Brain microvascular endothelial cell (primary cell): ENCODE measurements at regions not wholly inside any gene's neighbourhood (a gene's known extent, or its start where the extent isn't known, plus 50 kb on each side); places are given as distances from the start of the nearest gene placed in this dataset.
"Not testable (repeated sequence)": the region's sequence is repeated elsewhere in the genome, so short reads cannot be mapped to it uniquely, and the experiment has no call there.

ENCODE experiments used
- DNase-seq: peaks from one replicate; pipeline ENCODE4 v3.0.0-alpha.2; 2020
- H3K27ac ChIP-seq: fragments of 250-450 bp; sonication (Bioruptor Pico); 2 replicates; pipeline ENCODE4 v1.5.1; 2020; ENCODE audit warnings: mild to moderate bottlenecking, moderate library complexity
- H3K27me3 ChIP-seq: fragments of 250-450 bp; sonication (Bioruptor Pico); replicated peaks from 2 replicates; pipeline ENCODE4 v1.5.1; 2020; ENCODE audit warnings: mild to moderate bottlenecking
- H3K36me3 ChIP-seq: fragments of 250-450 bp; sonication (Bioruptor Pico); replicated peaks from 2 replicates; pipeline ENCODE4 v1.5.1; 2020; ENCODE audit warnings: mild to moderate bottlenecking
- H3K4me3 ChIP-seq: 2 replicates; pipeline ENCODE4 v1.5.1; 2011; ENCODE audit warnings: low read depth, mild to moderate bottlenecking, control low read depth, low read length, moderate library complexity
- in situ Hi-C: cut with HindIII; loops from 2 replicates; pipeline ENCODE4 v1.10.0; 2017; ENCODE audit warnings: low sequenced_read_pairs, low pct_ligation_motif_present
- TF ChIP-seq, protein P1 (sequence below): IDR thresholded peaks from 2 replicates; pipeline ENCODE4 v1.5.1; 2011; ENCODE audit warnings: low read depth, mild to moderate bottlenecking, moderate library complexity, low read length, control low read depth, inconsistent platforms; ENCODE audit errors: missing control alignments

DNA sequence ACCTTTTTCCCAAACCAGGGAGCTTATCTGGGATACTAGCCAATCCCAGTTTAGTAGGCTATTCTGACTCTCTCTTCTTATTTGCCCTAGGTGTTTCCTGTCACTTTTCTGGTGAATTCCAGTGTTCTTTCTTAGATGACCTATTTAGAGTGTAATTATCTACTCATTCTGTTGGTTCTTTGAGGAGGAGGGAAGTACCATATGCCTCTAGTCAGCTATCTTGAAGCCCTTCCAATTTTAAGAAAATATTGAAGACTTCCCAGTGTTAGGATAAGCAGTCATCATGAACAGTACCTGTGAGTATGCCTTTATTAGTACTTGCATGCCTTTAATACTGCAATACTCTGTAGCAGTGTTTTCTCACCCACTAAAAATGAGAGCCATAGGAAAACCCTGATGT lies 724.3 kb upstream of the SLITRK1 start:
- no peak for DNase-seq
- in situ Hi-C loops = no loop called here
- Histone ChIP-seq H3K27ac (no peak overlapping the region), H3K27me3 (no peaks in the 10 kb centered on the region), H3K36me3 (no peaks in the 10 kb centered on the region), H3K4me3 (no peak overlapping the region)
- TF ChIP-seq, protein P1, sequence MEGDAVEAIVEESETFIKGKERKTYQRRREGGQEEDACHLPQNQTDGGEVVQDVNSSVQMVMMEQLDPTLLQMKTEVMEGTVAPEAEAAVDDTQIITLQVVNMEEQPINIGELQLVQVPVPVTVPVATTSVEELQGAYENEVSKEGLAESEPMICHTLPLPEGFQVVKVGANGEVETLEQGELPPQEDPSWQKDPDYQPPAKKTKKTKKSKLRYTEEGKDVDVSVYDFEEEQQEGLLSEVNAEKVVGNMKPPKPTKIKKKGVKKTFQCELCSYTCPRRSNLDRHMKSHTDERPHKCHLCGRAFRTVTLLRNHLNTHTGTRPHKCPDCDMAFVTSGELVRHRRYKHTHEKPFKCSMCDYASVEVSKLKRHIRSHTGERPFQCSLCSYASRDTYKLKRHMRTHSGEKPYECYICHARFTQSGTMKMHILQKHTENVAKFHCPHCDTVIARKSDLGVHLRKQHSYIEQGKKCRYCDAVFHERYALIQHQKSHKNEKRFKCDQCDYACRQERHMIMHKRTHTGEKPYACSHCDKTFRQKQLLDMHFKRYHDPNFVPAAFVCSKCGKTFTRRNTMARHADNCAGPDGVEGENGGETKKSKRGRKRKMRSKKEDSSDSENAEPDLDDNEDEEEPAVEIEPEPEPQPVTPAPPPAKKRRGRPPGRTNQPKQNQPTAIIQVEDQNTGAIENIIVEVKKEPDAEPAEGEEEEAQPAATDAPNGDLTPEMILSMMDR = no peak

- TF ChIP-seq, protein P1 = peak; percentile 20
- DNase-seq = no peak
- H3K27me3 ChIP-seq = no peaks in the 10 kb centered on the region
- H3K36me3 ChIP-seq = no peaks in the 10 kb centered on the region
- H3K4me3 ChIP-seq = no peak overlapping the region
- in situ Hi-C loops = no loop called here
- no peak overlapping the region for H3K27ac ChIP-seq
Observed at GRCh38 chr13:84605927-84606326, 723.7 kb upstream of the SLITRK1 start.

DNA sequence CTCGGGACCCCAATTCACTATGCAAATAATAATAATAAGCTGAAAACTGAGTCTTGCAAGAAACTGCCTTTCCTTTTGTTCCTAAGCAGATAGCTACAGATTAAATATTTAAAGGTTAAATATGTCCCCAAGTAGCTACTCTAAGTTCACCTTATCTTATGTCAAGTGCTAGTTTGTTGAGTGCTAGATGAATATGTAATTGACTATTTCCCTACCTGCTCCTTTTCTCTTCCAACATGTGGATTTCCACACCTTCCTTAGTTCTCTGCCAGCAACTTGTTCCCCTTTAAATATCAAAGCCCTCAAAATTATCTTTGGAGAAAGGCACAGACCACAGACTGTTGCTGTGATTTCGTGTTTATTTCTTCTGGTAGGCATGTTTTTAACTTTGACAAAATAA lies 709.2 kb upstream of the SLITRK1 start:
- H3K27me3 ChIP-seq = no peaks in the 10 kb centered on the region
- H3K4me3 ChIP-seq = no peak overlapping the region
- H3K36me3 ChIP-seq = no peaks in the 10 kb centered on the region
- no peak for DNase-seq
- in situ Hi-C loops = no loop called here
- TF ChIP-seq, protein P1 = no peak
- no peak overlapping the region for H3K27ac ChIP-seq

DNA sequence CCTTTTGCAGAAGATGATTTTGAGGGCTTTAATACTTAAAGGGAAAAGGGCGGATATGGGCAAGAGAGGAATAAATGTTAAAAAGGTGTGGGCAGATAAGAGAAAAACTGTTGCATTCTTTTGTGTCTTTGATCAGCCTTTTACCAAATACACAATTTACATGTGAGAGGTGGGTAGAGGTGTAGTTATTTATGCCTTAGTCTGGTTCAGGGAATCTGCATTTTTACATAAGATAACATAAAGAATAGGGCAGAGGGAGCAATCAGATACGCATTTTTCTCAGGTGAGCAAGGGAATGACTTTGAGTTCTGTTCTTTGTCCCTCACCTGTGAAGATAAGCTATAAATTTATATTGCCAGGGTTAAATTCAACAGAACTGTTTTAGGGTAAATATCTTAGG lies 708.4 kb upstream of the SLITRK1 start:
- TF ChIP-seq, protein P1 = no peak
- DNase-seq = no peak
- Histone ChIP-seq H3K27me3 (no peaks in the 10 kb centered on the region), H3K4me3 (no peak overlapping the region), H3K36me3 (no peaks in the 10 kb centered on the region), H3K27ac (no peak overlapping the region)
- in situ Hi-C loops = no loop called here

DNA sequence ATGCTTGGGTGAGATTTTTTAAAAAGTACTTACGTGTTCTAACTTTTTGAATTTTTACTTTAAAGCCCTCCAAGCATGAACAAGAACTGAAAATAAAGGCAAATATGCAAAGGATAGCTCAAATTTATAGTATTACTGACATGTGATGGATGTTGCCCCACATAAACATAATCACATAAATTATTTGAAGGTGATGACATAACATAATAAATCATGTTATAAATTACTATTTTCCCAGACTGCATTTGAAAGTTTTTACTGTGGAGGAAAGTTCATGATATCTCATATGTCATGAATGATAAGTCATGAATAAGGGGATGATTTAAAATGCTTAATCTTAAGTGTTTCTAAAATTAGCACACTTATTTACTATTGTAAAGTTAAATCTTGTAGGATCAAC lies 705.7 kb upstream of the SLITRK1 start:
- no peaks in the 10 kb centered on the region for H3K27me3 ChIP-seq
- TF ChIP-seq, protein P1 = no peak
- H3K4me3 ChIP-seq = no peak overlapping the region
- H3K27ac ChIP-seq = no peak overlapping the region
- no peaks in the 10 kb centered on the region for H3K36me3 ChIP-seq
- in situ Hi-C loops = no loop called here
- no peak for DNase-seq

GRCh38 chr13:84579901-84580300 lies 697.6 kb upstream of the SLITRK1 start:
- in situ Hi-C loops = not testable (repeated sequence)

DNA sequence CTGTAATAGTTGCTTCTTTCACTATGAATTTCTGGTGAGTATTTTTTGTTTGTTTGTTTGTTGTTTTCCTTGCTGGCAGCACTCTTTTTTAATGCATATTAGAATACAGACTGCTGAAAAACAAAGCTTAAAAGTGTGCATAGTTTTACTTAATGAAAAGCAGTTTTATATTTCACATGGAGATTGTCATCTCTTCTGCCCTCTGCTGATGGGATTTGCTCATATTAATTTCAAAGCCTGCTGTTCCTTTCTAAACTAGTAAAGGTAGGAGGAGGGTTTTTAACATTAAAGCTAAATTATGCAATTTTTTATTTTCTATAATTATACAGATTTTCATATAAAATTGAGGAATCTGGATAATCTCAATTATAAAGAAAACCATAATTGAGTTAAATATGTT lies 692.6 kb upstream of the SLITRK1 start:
- H3K27ac ChIP-seq = no peak overlapping the region
- no peaks in the 10 kb centered on the region for H3K36me3 ChIP-seq
- DNase-seq = peak; percentile 12
- H3K4me3 ChIP-seq = no peak overlapping the region
- in situ Hi-C loops = no loop called here
- TF ChIP-seq, protein P1 = peak; percentile 44
- no peaks in the 10 kb centered on the region for H3K27me3 ChIP-seq

More at GRCh38 chr13:84579901-84580300, 697.6 kb upstream of the SLITRK1 start:
- H3K4me3 ChIP-seq, H3K36me3 ChIP-seq, DNase-seq, H3K27ac ChIP-seq, H3K27me3 ChIP-seq: not testable (repeated sequence)
